Hematopoietic multipotent progenitor cell (in vitro differentiated cells): ENCODE measurements at regions not wholly inside any gene's neighbourhood (a gene's known extent, or its start where the extent isn't known, plus 50 kb on each side); places are given as distances from the start of the nearest gene placed in this dataset.
A peak's percentile ranks its signal among the peaks of the same experiment; 100 is the strongest.
"Not testable (repeated sequence)": the region's sequence is repeated elsewhere in the genome, so short reads cannot be mapped to it uniquely, and the experiment has no call there.

Source experiments
- DNase-seq, 3 donors: peaks; one replicate each; pipeline ENCODE4 v3.0.0-alpha.2; 2011 to 2015; ENCODE audit warnings: low read depth in 2 of 3, low spot score in 2 of 3

DNA sequence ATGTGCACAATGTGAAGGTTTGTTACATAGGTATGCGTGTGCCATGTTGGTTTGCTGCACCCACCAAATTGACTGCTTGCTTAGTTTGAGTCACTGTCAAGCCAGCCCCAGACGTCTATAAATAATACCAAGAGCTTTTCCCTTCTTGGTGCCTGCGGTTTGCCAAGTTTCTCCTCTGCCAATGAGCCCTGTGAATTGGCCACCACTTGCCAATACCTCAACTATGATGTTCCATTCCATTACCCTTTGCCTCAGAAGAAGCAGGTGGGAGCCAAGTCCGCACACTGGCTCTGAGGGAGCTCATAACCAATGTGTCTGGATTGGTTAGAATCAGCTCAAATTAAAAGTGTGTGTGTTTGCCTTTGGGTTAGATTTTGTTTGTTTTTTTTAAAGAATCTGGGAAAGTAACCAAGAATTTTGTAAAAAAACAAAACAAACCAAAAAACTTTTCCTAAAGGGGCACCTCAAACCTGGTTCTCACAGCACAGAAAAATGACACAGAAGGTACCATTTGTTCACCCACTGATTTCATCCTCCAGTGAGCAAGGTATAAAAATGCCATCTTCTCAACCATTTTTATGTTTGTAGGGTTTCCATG is 209.3 kb upstream of the PRNP start:
- no peak for DNase-seq

DNA sequence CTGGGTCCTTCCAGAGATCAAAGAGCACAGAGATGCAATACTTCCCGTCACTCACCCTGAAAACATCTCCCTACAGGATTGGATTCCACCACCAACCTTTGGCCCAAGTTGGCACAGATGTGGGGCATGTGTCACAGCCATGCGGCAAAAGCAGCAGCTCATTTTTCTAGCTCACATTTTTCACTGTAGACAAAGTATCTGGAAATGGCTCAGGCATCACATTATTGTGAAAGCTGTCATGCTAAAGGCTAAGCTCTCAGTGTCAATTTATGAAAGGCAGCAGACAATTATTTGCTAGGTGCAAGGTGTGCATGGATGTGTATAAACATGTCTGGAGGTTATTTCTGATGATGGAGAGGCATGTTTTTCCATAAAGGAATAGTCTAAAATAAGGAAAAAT is 213.3 kb upstream of the PRNP start:
- no peak for DNase-seq

DNA sequence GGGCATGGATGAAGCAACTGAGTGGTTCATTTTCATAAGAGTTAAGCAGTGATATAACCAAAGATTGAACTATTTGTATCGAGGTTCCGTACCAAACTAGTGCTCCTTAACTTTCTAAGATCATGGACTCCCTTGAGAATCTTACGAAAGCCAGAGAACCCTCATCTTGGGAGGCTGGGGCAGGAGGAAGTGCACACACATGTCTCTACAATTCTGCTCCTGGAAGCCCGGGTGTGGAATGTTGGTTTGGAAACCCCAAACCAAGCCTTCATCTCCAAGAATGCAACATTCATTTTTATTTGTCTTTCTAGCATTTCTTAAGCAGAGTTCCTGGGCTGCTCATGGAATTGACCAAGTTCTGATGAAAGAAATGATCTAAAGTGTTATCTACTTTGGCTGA is 215.0 kb upstream of the PRNP start:
- no peak for DNase-seq

DNA sequence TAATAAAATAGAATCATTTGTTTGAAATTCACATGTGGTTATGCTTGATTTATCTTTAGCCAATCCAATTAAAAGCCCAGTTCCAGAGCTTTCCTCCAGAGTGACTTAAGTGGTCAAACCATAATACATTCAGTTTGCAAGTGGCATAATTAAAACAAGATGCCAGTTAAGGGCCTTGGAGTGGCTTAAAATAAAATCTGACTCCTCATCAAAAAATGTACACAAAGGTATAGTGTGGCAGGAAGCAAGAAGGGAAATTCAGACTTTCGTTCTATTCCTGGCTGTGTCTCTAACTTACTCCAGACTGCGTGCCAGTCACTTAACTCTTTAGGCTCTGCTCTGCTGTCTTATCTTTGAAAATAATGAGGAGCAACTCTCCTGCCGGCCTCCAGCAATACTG is 215.9 kb upstream of the PRNP start:
- no peak for DNase-seq

DNA sequence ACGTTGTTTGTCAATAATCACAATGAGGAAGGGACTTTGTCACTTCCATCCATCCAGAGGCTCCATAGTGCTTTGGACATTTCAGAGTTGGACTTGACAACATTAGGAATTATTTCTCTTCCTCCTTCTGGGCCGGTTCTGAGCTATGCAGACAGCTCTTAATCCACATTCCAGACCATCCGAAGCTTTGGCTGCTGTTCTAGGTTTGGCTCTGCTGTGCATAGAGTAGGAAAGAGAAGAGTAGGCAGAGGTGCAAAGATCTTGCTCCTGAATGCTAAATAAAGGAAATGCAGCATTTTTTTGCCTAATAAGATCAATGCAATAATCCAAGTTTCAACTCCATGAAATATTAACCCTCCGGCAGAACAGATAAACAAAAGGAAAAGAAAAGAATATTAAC is 216.3 kb upstream of the PRNP start:
- no peak for DNase-seq

DNA sequence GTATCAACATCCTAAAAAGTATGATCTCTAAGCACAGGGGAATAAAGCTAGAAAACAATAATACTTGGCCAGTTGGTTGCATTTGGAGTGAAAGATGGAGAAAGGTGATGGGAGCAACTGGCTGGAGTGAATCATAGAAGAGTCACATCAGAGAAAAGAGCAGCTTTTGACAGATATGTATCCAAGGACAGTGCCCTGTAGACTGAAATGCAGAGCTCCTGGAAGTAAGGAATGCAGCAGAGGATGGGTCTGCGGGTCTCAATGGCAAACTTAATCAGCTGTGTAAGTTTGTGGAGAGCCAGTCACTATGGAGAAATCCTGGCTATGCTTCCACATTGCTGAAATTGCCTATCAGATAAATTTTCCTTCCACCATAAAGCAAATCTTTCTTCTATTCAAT is 218.1 kb upstream of the PRNP start:
- no peak for DNase-seq

DNA sequence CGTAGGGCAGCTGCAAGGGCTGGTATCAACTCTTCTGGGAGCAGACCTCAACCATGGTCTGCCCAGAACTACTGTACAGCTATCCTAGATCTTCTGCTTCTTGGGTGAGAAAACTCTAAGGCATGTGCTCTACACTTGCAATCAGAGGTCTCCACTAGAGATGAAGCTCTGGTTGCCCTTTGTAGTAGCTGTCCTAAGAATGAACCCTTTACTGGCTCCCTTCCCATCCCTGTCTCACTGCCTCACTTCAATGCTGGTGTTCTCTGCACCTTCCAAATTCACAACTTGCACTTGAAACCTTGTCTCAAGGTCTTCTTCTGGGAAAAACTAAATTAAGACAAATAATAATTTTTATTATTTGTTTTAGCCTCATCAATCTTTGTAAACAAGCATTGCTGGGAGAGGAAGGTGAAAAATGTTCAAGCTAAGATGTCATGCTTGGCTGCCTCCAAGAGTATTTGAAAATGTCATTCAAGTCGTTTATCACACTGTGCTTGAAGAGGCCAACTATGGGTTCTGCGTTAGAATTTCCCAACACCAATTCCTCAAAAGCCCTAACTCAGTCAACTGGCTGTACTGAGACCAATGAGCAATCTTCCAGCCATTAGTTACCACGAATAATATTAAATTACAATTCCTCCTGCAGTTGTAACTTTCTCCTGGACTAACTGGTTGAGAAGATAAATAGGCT is 216.9 kb upstream of the ADRA1D start:
- no peak for DNase-seq

DNA sequence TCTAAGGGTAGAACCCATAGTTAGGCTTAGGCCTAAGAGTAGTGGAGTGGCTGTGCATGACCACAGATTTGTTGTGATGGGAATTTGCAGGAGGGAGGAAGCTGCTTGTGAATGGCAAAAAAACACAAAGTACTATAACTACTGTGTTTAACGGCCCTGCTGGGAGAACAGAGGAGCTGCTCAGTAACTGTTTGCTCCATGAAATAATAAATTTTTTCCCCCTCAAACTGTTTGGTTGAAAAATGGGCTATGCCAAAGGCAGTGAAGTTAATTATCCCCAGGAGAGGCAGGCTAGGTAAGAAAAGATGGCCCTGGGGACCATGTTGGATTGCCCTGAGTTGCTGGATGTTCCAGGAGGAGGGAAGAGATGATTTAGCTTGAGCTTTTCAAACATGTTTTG is 216.1 kb upstream of the ADRA1D start:
- no peak for DNase-seq

DNA sequence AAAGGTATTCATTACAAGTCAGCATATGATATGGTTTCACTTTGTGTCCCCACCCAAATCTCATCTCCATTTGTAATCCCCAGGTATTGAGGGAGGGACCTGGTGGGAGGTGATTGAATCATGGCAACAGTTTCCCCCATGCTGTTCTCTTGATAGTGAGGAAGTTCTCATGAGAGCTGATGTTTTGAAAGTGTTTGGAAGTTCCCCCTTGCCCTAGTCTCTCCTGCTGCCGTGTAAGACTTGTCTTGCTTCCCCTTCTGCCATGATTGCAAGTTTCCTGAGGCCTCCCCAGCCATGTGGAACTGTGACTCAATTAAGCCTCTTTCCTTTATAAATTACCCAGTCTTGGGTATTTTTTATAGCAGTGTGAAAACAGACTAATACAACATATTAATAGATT is 213.7 kb upstream of the ADRA1D start:
- not testable (repeated sequence) for DNase-seq

DNA sequence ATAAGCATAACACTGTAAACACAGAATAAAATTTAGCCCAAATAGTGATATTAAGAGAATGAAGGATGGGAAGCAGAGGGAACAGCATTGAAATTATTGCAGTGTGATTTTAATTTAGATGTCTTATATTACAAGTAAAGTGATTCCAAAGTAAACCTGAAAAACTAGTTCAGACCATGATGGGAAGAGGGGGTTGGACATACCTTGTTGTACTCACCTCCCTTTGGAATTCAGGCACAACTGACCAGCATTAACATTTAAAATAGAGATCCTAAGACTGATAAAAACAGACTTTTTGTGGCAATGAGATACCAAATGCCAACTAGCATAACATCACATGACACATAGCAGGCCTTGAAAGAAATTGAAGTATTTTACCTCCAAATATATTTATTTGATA is 210.0 kb upstream of the ADRA1D start:
- DNase-seq: no peak

DNA sequence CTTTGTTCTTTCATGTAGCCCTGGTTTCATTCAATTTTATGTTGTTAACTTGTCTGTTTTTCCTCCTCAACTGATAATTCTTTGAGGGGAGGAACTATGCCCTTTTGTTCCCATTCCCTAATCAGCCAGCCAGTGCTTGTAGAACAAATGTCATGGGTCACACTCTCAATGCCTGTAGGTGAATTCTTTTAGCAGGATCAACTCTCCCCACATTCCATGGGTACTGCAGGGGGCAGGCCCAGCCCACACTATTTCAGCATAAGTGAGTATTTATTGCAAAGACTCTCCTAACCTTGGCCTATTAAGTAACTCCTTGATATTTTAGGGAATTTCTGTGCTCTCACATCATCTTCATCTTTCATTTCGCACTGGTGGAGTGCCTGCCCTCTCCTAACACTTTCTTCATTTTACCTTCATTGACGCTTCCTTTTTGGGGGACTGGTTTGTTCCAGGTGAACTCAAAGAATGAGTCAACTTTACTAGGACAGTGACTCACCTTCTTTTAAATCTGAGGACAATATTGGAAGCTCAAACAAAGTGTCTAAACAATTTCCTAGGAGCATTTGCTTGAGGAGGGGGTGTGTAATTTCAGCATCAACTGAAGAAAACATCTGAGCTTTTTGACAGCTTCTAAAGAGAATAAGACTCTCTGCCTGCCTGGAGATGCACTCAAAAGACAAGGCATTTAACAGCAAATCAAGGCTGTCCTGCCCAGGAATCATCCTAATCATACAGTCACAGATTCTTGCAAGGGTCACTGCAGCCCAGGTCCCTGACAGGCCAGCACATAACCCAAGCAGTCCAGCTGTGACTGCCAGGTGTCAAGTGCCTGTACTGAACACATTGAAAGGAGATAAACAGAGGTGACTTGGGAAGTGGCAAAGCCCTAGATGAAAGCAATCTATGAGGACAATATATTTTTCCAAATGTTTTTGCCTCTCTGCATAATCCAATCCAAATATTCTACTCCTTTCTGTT is 208.8 kb upstream of the ADRA1D start:
- DNase-seq: no peak

DNA sequence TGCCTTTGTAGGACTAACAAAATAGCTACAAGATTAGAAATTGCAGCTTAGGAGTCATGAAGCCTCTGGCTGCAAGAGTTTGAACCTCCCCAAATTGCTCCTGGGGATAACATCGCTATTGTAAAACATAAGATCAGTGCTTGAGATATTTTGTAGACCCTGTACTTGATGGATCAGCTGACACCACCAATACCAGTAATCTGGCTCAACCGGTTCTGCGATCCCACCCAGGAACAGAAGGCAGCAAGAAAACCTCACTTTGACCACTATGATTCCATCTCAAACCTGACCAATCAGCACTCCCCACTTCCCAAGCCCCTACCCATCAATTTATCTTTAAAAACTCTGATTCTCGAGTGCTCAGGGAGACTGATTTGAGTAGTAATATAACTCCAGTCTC is 206.9 kb upstream of the ADRA1D start:
- DNase-seq: no peak

DNA sequence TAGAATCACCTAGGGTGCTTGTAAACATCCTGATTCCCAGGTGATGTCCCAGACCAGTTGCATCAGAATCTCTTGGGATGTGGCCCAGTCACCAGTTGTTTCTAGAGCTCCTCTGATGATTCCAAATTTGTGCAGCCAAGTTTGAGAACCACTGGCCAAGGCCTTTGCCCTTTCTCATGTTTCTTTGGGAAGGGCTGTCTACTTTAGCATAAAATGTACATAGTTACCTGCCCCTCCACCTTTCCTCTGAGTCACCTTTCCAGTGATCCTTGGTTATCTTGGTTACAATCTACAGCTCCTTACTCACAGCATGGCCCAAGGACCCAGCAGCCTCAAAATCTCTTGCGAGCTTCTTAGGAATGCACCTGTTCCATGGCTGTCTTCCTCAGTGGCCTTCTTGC is 206.2 kb upstream of the ADRA1D start:
- no peak for DNase-seq

DNA sequence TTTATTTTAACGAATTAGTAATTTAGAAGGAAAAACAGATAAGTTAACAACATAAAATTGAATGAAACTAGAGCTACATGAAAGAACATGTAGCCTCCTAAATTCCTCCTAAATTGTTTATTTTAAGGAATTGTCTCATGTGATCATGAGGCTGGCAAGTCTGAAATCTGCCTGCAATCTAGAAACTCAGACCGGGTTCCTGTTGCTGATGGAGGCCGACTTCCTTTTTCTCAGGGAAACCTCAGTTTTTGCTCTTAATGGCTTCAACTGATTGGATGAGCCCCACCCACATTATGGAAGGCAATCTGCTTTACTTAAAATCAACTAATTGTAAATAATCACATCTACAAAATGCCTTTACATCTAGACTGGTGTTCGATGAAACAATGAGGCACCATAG is 205.0 kb upstream of the ADRA1D start:
- no peak for DNase-seq

DNA sequence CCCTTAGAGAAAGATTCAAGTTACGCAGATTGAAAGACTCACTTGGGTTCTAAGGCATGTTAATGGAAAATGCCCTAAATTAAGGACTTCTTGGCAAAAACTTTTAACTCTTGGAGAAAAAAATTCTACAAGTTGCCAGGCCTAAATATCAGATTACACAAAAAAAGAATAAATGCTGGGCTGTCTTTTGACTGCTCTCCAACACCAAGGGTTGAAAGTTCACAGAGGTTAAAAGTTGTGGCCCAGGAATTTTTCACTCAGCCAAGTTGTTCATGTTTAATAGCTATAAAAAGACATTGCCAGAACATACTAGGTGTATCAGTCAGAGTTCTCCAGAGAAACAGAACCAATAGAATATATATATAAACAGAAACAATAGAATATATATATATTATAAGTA is 204.3 kb upstream of the ADRA1D start:
- no peak for DNase-seq

DNA sequence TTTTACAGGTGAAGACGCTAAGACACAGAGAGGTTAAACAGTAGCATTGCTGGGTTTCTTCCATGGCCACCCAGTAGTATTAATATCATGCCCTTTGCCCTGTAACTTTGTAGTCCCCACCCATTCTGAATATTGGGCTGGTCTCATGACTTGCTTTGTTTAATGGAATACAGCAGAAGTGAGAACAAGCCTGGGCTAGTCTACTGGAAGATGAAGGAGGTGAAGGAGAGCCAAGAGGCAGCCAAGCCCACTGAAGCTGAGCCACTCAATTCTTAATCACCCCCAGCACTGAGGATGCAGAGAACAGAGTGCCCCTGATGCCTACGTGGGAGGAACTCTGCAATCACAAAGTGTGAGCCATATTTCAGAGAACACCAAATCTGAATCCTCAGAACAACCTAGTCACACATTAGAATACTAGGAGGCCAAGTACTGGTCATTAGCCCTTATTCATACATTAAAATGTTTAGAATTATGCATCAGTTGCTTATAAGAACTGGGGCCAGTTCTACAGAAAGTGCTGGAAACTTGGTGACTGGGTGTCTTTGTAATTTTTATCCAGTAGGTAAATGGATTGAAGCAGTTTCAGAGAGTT is 202.5 kb upstream of the ADRA1D start:
- no peak for DNase-seq

DNA sequence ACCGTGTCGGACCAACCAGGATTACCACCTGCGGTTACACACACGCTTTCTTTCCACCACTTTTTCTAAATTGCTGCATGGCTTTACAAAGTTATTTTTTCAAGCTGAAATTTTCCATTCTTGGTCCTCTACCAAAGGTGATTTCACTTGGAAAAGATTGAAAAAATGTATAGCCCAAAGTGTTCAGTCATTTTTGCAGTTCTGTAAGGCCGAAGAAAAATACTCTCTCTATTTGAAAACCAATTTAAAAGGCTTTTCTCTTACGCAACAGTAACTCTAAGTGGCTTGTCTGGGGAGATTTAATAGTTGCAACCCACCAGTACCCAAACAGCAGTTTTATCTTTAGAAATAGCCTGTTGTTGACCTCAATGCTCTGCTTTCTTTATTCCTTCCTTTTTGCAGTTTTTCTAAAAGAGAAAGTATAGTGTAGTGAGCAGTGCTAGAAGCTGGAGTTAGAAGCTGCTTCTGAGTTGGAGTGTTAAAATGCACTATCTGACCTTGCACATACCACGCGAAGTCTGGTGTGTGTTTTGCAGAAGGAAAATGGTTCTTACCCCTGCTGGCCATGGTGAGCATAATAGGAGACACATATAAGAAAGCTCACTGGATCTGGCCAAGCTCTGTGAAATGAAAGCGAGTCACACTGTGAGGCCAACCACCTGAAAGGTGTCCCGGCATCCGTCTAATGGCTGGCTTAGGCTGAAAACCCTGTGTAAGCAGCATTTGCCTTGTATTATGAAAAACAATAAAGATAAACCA is 201.0 kb upstream of the ADRA1D start:
- DNase-seq: peak in 2 of 3 donors; percentile 26 to 58

DNA sequence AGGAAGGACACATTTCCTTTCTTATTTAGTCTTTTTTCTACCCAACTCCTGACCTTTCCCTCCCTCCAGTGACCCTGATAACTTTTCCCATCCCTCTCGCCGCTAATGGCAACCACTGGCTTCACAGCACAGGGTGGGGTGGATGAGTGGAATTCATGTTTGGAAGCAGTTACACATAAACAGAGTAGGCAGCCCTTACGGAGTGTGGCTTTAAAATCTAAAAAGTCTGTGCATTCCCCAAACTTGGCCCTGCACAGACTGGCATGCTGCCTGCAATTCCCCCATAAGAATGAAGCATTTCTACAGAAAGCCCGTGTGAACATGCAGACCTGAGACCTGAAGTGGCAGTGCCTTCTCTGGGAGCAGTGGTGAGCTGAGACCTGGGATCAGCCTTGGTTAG is 196.7 kb upstream of the ADRA1D start:
- DNase-seq: no peak

DNA sequence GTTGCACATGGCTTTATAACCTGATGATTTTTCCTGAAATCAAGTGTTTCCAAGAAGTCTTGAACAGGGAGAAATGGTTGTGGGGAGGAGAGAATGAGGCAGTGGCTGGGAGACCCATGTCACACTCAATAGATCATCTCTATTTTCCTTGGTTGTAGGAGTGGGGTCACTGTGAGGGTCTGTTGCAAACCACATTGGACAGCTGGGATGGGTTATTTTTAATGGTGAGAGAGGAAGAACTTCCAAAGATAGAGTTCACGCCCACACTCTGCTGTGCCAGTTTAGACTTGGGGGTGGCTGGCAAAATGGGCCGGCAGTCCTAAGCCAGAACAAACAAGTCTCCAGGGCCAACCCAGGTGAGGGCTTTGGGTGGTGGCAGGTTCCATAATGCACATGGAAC is 196.2 kb upstream of the ADRA1D start:
- no peak for DNase-seq

DNA sequence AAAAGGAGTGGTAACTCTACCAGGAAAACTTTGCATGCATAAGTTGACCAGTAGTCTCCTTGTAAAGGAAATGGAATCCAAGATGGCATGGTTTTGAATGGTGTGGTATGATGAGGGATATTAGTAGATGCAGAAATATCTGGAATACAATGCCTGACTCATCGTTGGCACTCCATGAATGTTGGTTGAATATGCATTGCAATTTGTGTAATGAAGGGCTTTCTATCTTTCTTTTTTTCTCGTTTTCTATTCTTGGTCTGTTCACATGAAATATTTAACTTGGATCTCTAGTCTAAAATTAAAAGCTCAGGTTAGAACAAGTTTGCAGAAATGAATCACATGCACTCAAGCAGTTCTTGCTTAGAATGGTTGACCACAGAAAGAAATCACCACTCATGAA is 195.3 kb upstream of the ADRA1D start:
- DNase-seq: no peak

DNA sequence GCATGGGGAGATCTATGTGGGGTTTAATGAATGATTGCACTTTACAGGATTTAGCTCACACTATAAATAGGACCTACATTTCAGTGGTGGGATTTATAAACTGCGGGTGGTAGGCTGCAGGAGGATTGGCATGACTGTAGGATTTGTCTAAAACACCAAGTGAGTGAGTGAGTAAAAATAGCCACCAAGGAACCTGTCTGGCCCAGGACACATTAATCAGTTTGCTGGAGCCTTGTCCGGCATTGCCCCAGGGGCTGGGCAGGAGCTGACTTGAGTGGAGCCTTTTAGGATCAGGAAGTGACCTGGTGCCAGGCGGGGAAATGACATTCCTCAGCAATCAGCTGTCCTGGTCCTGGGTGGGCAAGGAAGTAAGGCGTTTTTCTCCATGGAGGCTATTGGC is 193.9 kb upstream of the ADRA1D start:
- no peak for DNase-seq
